ENCODE measurements at regions not wholly inside any gene's neighbourhood (a gene's known extent, or its start where the extent isn't known, plus 50 kb on each side); places are given as distances from the start of the nearest gene placed in this dataset.

GRCh38 chr2:34174506-34174905 is 575.4 kb upstream of the FAM98A start:
- TF ChIP-seq, protein P1, sequence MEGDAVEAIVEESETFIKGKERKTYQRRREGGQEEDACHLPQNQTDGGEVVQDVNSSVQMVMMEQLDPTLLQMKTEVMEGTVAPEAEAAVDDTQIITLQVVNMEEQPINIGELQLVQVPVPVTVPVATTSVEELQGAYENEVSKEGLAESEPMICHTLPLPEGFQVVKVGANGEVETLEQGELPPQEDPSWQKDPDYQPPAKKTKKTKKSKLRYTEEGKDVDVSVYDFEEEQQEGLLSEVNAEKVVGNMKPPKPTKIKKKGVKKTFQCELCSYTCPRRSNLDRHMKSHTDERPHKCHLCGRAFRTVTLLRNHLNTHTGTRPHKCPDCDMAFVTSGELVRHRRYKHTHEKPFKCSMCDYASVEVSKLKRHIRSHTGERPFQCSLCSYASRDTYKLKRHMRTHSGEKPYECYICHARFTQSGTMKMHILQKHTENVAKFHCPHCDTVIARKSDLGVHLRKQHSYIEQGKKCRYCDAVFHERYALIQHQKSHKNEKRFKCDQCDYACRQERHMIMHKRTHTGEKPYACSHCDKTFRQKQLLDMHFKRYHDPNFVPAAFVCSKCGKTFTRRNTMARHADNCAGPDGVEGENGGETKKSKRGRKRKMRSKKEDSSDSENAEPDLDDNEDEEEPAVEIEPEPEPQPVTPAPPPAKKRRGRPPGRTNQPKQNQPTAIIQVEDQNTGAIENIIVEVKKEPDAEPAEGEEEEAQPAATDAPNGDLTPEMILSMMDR (IDR thresholded peaks at IDR 0.05), result no peak
- no peak for TF ChIP-seq POLR2A (IDR thresholded peaks at IDR 0.05)
